RKO (cell line): ENCODE measurements at regions not wholly inside any gene's neighbourhood (a gene's known extent, or its start where the extent isn't known, plus 50 kb on each side); places are given as distances from the start of the nearest gene placed in this dataset.
A peak's percentile ranks its signal among the peaks of the same experiment; 100 is the strongest.
"Not testable (repeated sequence)": the region's sequence is repeated elsewhere in the genome, so short reads cannot be mapped to it uniquely, and the experiment has no call there.

Experiments used
- DNase-seq: peaks from one replicate; pipeline ENCODE4 v3.0.0-alpha.2; 2016; ENCODE audit warnings: low spot score

DNA sequence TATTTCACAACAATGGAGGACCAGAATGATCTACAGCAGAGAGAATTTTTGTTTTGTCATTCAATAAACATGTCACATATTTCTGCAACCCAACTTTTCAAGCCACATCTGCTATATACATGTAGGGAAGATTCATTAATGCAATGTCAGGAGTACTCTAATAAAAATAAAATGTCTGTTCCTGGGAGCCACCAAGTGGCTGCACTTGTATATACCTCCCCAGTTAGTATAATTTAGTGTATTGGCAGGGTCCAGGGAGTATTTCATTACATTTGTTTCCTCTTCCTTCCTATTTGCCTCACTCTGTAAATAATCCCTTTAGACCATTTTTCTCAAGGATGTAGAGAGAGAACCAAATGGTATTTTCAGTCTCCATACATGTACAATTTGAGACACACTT is 1169.0 kb downstream of the DIAPH3 start:
- peak; percentile 46 for DNase-seq

DNA sequence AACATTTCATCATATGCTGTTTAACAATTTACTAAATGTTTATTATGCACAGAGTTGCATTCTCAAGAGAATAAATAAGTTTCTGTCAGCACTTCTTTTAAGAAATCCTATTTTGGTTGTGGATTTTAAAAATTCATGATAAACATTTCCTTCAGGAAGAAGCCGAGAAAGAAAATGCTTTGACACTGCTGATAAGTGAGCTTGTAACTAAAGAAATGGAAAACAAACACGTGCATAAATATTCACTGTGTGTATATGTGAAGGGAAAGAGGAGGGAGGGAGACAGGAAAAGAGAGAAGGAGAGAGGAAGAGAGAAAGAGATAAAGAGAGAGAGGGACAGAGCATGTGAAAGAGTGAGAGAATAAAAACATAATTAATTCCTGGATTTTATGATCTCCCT is 1165.0 kb downstream of the DIAPH3 start:
- no peak for DNase-seq

DNA sequence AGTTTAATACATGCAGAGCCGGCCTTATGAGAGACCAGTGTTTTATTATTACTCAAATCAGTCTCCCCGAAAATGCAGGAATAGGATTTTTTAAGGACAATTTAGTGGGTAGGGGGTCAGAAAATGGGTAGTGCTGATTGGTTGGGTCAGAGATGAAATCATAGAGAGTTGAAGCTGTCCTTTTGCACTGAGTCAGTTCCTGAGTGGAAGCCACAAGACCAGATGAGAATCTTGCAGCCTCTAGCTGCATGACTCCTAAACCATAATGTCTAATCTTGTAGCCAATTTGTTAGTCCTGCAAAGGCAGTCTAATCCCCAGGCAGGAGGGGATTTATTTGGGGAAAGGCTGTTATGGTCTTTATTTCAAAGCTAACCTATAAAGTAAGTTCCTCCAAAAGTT is 1163.9 kb downstream of the DIAPH3 start:
- no peak for DNase-seq

DNA sequence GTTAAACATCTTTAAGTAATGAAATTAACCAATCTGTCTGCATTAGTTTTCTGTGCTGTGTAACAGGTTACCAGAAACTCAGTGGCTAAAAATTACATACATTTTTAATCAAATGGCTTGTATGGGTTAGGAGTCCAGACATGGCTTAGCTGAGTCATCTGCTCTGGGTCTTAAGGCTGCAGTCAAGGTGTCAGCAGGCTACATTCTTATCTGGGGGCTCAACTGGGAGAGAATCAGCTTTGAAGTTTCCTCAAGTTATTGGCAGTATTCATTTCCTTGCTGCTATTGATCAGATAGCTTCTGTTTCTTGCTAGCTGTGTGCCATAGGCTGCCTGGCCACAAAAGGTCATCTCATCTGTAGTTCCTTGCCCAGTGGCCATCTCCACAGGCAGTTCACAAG is 1163.0 kb downstream of the DIAPH3 start:
- no peak for DNase-seq

DNA sequence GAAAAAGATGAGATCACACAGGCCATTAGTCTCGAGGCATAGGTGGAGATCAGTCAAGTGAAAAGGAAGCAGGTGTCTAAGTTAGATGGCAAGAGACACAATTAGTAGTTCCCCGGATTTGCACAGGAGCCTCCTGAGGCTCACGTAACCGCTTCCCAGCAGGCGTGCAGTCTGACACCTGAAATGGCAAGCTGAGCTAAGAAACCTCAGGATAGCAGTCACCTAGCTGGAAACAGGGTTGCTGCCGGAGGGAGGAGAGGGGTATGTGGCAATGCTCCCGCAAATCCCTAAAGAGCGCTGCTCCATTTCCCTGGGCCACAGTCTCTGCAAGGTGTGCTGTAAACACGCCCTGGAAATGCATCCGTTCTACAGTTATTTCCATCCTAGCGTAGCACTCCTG is 1151.0 kb downstream of the DIAPH3 start:
- DNase-seq, result no peak

DNA sequence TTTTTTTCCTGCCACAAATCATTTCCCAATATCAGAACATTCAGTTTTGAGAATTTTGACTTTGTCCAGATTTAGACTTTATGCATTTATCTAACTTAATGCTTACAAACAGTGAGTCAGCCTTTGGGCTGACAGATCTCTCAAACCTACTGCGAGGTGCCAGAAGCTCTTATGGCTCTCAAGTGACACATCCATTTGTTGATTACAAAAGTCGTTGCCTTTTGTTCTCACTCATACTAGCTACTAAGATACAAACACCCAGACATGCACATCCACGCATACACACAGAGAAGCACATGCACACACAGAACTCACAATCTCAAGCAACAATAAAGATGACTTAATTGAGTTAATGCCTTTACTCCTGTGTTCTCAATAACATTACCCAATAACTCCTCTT is 1147.5 kb downstream of the DIAPH3 start:
- DNase-seq, result no peak

DNA sequence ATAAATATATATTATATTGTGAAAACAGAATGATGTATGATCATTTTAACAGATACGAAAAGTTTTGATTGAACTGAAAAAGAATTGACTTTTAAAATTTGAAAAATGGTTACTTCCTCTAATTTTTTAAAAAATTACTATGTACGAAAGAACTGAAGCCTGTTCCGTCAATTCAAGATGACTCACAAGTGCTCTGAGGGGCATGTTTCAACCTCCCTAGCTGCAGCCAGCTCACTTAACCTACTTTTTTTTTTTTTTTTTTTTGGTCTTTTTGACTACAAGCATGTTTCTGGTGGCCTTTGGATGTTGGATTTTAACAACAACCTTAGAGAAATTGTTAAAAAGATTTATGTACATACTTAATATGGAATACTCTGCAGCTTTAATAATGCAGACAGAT is 1139.3 kb downstream of the DIAPH3 start:
- DNase-seq, result peak; percentile 40

DNA sequence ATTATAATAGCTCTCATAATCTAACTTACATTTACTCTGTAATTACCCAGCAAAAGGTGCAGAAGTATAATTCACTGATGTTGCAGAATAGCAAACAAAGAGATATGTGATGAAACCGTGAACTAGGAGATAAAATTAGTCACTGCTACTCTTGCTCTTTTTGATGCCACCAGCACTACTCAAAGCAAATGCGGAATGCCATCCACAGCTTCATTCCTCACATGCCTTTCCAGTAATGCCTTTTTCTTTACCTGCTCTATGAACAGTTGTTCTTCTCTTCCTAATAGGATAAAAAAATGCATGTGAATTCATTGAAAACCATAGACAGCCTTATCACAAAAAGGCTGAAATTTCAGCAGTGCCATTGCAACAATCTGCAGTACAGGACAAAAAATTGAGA is 1129.5 kb downstream of the DIAPH3 start:
- no peak for DNase-seq

DNA sequence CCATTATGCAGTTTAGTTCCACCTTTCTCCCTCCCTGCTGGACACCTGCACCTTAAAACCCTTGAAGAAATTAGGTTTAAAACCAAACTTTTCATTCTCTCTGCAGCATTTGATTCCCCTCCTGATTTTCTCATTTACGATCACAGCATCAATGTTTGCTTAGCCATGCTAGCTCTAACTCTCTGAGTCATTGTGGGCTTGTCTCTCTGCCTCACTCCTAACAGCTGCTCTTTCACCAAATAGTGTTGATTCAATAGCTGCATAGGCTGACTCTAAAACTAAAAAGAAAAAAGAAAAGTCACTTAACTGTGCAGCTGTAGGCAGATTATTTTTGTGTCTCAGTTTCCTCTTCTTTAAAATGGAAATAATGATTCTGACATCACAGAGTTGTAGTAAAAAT is 1124.9 kb downstream of the DIAPH3 start:
- DNase-seq, result peak; percentile 32

DNA sequence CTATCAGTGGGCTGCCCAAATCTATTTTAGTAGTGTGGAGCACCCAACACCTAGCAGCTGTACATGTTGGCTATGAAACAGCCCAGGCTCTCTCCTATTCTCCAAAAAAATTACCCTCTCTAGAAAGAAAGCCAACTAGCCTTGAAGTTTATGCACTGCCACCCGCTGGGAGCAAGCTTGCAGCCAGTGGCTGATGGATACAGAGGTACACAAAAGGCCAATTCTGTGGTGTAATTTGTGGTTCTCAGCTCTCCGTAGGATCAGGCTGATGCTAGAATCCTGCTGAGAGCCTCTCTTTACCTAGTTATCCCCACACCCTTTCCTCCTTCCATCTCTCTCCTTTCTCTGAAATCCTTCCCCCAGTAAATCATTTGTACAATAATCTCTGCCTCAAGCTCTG is 1120.7 kb downstream of the DIAPH3 start:
- no peak for DNase-seq

DNA sequence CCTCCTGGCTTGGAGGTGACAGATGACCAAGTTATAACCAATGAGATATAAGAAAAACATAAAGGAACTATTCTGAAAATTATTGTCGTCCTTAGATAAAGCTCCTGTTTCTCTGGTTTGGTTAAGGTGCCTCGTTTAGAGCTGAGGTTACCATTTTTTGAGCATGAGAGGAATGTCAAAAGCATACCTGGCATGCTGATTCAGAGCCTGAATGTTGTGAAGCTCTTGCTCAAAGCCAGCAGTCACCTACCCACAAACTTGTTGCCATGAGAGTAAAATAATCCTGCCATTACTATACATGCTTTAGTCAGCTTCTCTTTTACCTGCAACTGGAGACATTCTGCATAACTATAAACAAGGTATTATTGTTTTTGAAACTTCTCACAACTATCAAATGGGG is 1116.2 kb downstream of the DIAPH3 start:
- no peak for DNase-seq

DNA sequence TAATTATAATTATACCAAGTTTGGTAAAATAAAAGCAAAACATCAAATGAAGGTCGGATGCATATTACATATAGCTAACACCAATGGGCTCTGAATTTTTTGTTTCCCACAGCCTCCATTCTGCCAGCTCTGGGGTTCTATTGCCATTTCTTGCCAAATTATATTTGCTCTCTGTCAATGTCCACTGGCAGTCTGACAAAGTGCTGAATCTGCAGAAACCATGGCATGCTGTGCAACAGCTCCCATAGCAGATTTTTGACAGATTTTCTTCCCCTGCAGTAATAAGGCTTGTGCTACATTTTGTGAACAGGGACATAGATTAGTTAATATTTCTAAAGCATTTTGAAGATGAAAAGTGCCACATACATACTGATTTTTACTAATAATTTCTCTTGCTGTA is 1102.1 kb downstream of the DIAPH3 start:
- DNase-seq, result no peak

DNA sequence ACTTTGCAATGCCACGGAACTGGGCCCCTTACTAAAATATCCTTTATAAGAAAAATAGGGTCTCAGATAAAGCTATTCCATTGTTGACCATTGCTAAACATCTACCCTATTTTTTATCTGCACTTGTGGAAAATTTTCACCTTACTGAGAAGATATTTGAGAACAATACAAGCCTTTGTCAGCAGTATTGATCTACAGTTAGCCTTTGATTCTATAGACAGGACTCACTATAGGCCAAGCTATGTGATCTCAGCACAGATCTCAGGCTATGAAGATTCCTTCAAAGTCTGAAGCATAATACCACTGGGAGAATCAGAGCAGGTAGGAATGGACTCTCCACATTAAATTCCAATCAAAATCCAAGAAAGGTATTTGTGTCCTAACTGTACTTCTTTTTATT is 1099.7 kb downstream of the DIAPH3 start:
- DNase-seq, result no peak

DNA sequence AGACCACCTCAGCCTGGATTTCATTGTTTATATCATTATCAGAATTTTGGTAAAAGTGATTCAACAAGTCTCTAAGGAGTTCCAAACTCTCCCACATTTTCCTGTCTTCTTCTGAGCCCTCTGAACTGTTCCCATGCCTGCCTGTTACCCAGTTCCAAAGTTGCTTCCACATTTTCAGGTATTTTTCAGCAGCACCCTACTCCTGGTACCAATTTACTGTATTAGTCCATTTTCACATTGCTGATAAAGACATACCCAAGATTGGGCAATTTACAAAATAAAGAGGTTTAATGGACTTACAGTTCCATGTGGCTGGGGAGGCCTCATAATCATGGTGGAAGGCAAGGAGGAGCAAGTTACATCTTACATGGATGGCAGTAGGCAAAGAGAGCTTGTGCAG is 1087.3 kb downstream of the DIAPH3 start:
- DNase-seq, result not testable (repeated sequence)

DNA sequence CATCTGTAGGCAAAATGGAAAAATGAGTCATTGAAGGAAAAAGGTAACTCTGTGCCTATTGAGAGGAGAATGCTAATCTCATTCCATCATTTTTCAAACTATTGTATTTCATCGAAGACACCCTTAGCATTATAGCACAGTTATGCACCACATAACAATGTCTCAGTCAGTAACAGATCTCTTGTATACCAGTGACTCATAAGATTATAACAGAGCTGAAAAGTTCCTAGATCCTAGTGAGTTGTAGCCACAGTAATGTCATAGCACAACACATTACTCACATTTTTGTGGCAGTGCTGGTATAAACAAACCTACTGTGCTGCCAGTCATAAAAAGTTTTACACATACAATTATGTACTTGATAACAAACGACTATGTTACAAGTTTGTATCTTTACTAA is 1077.6 kb downstream of the DIAPH3 start:
- DNase-seq, result peak; percentile 88

DNA sequence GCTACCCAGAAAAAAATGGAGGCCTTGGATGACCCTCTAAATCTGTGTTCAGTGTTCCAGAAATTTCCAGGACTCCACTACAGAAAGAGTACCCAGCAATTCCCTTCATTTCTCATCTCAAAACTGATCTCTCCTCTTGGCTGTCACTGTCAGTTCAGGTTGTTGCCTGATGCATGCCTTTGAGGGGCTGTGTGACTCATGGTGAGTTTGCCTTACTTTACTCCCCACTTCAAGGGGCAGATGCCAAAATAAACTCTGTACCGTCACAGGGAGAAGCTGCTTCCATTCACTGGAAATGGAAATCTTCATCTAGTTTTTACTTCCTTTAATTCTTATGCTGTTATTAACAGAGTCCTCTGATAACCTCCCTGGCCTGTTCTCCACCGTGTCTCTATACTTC is 1075.0 kb downstream of the DIAPH3 start:
- peak; percentile 4 for DNase-seq

DNA sequence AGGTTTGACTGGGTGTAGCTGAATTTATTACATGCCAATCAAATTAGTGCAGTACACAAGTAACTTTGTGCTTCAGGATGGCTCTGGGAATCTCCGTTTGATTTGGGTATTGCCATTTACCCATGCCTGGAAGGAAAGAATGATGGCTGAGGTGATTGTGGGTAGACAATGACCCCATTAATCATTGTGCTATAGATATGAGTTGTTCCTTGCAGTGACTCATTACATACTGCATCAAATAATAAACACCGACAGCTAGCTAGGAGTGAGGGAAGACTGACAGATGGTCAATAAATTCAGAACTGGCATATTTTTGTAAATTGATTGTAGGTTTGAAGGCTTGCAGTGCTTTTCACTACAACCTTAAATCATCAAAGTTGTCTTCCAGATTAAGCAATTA is 1069.5 kb downstream of the DIAPH3 start:
- peak; percentile 44 for DNase-seq

DNA sequence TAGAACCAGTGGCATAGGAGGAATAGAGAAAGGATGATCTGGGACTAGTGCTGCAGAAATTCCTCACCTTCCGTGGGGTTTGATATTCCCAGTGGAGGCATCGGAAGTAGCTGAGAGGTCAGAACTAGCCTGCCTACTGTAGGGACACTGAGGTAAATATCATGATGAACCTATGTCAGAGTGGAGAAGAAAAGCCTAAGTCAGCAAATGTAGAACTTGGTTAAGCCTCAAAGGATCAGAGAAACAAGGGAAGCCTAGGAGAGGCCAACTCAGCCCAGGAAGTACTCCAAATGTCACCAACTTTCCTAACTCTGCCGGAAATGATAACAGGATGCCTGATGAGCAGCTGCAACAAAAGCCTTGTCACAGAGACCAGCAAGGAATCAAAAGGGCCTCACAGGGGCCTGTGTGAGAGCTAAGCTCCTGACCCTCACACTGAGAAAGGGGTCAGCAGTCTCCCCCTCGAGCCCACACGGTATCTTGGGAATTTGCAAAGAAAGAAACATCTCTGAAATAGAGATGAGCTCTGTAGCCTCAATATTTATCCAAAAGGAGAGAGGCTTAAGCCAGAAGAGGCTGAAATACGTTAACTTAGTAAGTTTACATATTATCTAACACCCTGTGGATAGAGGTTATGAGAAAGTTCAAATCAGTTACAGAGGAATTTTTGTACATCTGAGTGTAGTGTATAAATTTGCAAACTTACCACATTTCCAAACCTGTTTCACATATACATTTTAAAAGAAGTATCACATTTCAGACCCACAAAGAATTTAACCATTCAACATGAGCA is 1064.3 kb downstream of the DIAPH3 start:
- DNase-seq, result no peak

DNA sequence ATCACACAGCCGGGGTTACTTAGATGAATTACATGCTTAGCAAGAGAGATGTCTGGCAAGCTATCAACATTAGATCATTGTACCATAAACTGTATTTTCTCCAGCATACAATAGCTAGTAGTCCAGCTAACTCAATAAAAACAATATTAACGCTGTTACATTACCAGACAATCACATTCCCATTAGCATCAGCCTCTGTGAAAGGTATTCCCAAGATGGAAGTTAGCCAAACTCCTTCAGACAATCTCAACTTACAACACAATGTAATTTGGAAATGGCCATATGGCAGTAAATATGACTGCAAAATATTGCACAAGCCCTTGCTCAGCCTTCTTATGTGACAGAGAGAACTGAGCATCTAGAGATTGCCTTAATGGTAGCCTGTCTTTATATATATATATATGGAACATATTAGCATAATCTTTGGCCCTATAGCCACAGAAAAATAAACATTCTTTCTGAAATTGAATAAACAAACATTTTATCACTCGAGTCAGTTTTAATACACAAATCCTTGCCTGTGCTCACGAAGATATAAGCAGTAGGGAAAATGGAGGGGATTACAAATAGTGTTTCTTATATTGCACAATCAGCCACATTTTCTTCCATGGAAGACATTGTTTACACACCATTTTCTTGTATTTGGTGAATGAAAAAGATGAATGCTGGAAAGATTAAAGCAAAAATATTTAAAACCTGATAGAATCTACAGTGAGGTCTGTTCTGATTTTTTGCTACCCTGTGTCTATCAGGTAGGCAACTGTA is 1060.5 kb downstream of the DIAPH3 start:
- DNase-seq, result no peak

DNA sequence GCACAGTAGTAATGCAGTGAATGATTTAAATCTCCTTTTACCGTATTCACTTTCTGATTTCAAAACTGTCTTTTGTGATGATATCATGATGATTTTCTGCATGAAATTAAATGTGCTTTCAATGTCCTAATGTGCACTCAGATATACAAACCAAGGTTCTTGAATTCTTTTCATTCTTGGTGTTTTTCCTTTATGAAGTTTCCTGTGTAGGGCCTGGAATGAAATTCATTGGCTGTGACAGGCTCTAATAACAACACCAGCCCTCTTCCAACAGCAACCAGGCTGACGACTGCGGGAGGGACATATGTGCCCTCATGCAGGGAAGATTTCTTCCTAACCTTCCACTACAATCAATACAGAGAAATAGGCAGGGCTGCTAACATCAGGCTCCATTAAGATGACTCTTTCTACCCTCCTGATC is 1052.0 kb downstream of the DIAPH3 start:
- DNase-seq, result no peak

DNA sequence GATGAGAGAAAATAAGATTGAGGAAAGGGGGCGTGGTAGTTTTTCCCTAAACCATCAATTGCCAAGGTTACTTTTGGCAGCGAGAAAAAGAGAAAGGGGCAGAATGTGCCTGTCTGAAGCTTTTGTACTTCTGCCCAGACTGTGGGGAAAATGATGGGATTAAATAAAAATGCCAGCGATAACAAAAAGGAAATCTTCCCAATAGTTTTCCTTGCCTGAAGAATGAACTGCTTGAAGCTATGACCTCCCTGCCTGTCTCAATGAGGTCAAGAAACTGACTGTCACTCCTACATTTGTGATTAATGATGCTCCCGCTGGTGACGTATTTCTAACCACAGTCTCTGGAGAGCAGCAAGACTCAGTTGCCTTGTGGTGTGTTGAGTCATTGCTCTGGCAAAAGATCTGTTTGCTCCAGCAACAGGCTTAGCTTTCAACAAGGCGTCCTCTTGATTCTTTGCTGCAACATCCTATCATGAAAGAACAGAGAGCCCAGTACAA is 1051.5 kb downstream of the DIAPH3 start:
- peak; percentile 87 for DNase-seq

DNA sequence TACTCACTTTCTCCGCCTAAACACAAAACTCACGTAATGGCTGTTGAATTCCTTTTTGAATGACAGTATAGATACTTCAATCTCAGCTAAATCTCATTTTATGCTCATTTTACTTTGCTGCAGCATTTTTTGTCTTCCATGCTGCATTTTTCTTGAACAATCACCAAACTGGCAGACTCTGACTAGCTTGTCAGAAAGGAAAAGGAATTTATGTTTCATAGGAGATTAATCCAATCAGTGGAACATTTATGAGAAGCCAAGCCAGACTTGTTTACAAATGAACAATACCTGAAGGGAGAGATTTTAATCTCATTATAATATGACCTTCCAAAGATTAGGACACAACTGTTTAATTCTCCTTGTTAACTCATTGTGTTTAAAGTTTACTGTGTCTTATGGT is 1044.3 kb downstream of the DIAPH3 start:
- no peak for DNase-seq

DNA sequence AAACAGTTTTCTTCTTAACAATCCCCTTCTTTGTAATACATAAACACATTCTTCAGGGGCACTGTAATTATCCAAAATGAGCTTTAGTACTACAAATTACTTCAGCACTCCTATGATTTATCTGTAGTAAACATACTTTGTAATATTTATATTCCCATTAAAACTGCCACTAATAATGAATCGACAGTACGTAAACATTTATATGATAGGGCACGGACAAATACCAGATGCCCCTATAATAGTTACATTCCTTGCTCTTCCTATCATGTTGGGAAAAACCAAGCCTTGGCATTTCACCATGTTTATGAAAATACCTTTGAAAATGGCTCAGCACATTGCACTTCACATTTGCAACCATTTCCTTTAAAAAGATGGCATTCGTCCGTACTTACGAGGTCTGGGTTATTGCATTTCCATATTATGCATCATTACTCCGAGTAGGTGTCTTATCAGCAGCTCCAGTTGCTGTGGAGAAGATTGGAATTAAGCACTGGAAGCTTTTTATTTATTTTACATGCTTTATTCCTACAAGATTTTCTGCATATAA is 1043.4 kb downstream of the DIAPH3 start:
- no peak for DNase-seq
